ENCODE measurements at regions not wholly inside any gene's neighbourhood (a gene's known extent, or its start where the extent isn't known, plus 50 kb on each side); places are given as distances from the start of the nearest gene placed in this dataset.

- TF ChIP-seq POLR2A (IDR thresholded peaks at IDR 0.05; ENCODE audit: low read length) (no peak), CTCF (IDR thresholded peaks at IDR 0.05) (no peak), MAZ (IDR thresholded peaks at IDR 0.05; ENCODE audit: borderline replicate concordance, low read depth, low read length) (no peak), MYC (IDR thresholded peaks at IDR 0.05; ENCODE audit: borderline replicate concordance, low read length) (no peak), SREBF2 (IDR thresholded peaks at IDR 0.05) (no peak), EP300 (IDR thresholded peaks at IDR 0.05) (no peak), EHMT2 (IDR thresholded peaks at IDR 0.05; ENCODE audit: low read depth) (no peak), CBX2 (IDR thresholded peaks at IDR 0.05; ENCODE audit: borderline replicate concordance, low read depth) (no peak), CHD2 (IDR thresholded peaks at IDR 0.05; ENCODE audit: low read length, partially characterized antibody) (no peak), RAD21 (conservative IDR thresholded peaks at IDR 0.05 in 1 of 2, IDR thresholded peaks at IDR 0.05 in 1 of 2) (no peak), NR3C1 (IDR thresholded peaks at IDR 0.05) (no peak)
- TF ChIP-seq, protein P1, sequence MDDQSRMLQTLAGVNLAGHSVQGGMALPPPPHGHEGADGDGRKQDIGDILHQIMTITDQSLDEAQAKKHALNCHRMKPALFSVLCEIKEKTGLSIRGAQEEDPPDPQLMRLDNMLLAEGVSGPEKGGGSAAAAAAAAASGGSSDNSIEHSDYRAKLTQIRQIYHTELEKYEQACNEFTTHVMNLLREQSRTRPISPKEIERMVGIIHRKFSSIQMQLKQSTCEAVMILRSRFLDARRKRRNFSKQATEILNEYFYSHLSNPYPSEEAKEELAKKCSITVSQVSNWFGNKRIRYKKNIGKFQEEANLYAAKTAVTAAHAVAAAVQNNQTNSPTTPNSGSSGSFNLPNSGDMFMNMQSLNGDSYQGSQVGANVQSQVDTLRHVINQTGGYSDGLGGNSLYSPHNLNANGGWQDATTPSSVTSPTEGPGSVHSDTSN (IDR thresholded peaks at IDR 0.05) = no peak
- TF ChIP-seq, protein P2, sequence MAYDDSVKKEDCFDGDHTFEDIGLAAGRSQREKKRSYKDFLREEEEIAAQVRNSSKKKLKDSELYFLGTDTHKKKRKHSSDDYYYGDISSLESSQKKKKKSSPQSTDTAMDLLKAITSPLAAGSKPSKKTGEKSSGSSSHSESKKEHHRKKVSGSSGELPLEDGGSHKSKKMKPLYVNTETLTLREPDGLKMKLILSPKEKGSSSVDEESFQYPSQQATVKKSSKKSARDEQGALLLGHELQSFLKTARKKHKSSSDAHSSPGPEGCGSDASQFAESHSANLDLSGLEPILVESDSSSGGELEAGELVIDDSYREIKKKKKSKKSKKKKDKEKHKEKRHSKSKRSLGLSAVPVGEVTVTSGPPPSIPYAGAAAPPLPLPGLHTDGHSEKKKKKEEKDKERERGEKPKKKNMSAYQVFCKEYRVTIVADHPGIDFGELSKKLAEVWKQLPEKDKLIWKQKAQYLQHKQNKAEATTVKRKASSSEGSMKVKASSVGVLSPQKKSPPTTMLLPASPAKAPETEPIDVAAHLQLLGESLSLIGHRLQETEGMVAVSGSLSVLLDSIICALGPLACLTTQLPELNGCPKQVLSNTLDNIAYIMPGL (CRISPR knock-in tag; IDR thresholded peaks at IDR 0.05; ENCODE audit: borderline replicate concordance) = no peak
Measured at GRCh38 chr5:120367896-120368634, 96.0 kb upstream of the PRR16 start.

Data from A549 (cell line).